ENCODE measurements at regions not wholly inside any gene's neighbourhood (a gene's known extent, or its start where the extent isn't known, plus 50 kb on each side); places are given as distances from the start of the nearest gene placed in this dataset.

GRCh38 chr3:15973940-15974339 lies 176.2 kb upstream of the ANKRD28 start:
- Mint-ChIP-seq H3K9me3 (no peaks in the 10 kb centered on the region), H3K27me3 (peaks cover 4 to 5% of the 10 kb centered on the region in 2 donors), H3K27ac (no peak overlapping the region), H3K36me3 (no peaks in the 10 kb centered on the region), H3K4me1 (no peaks in the 10 kb centered on the region), H3K4me3 (no peak overlapping the region)
- ChIA-PET POLR2A (interaction anchor here in 1 of 2 donors (0.6 kb wide), 2 partner anchors 34 to 56 kb away, joined by 4 to 5 read pairs; no protein-coding TSS in a partner anchor), CTCF (interaction anchor here (0.6 to 1.1 kb wide), 3 partner anchors 164 to 692 kb away, joined by 3 to 5 read pairs (median 5); no protein-coding TSS in a partner anchor)
- H3K4me3 ChIP-seq (ENCODE audit: control insufficient read depth in 1 of 2, extremely low read depth in 1 of 2, low read length in 1 of 2): no peak overlapping the region
- 100% methylated on average over 1 of the region's 1 CpG for WGBS (ENCODE audit: insufficient coverage)
- no peaks in the 10 kb centered on the region for H3K4me1 ChIP-seq (ENCODE audit: control insufficient read depth in 1 of 2, extremely low read depth in 1 of 2, insufficient read depth in 2 of 2, low read length in 2 of 2)
- H3K27me3 ChIP-seq (replicated peaks in 1 of 2; ENCODE audit: control insufficient read depth in 2 of 2, extremely low read depth in 1 of 2, insufficient read depth in 2 of 2, low read length in 1 of 2): peaks cover 0 to 11% of the 10 kb centered on the region in 2 experiments
- no peak for ATAC-seq (replicated peaks in 1 of 4)
- H3K9me3 ChIP-seq: no peaks in the 10 kb centered on the region
- no peak for DNase-seq
- H3K36me3 ChIP-seq (ENCODE audit: control insufficient read depth in 2 of 2, extremely low read depth in 1 of 2, insufficient read depth in 1 of 2, low read length in 1 of 2): no peaks in the 10 kb centered on the region
- no peak overlapping the region for H3K27ac ChIP-seq (ENCODE audit: low read length)

GRCh38 chr3:15974647-15975046 lies 176.9 kb upstream of the ANKRD28 start:
- H3K27ac ChIP-seq (ENCODE audit: low read length): no peak overlapping the region
- ATAC-seq (replicated peaks in 1 of 4): no peak
- ChIA-PET CTCF (interaction anchor here (0.6 to 1.1 kb wide), 3 partner anchors 163 to 692 kb away, joined by 3 to 5 read pairs (median 5); no protein-coding TSS in a partner anchor), POLR2A (interaction anchor here in 1 of 2 donors (0.6 kb wide), 2 partner anchors 35 to 55 kb away, joined by 4 to 5 read pairs; no protein-coding TSS in a partner anchor)
- H3K36me3 Mint-ChIP-seq: no peaks in the 10 kb centered on the region
- 68% methylated on average over 2 of the region's 6 CpGs for WGBS (ENCODE audit: insufficient coverage)
- peaks cover 4 to 5% of the 10 kb centered on the region in 2 donors for H3K27me3 Mint-ChIP-seq
- peaks cover 0 to 6% (median 3%) of the 10 kb centered on the region in 3 donors for H3K9me3 Mint-ChIP-seq
- H3K27ac Mint-ChIP-seq: no peak overlapping the region
- no peaks in the 10 kb centered on the region for H3K36me3 ChIP-seq (ENCODE audit: control insufficient read depth in 2 of 2, extremely low read depth in 1 of 2, insufficient read depth in 1 of 2, low read length in 1 of 2)
- DNase-seq: no peak
- no peaks in the 10 kb centered on the region for H3K4me1 Mint-ChIP-seq
- H3K4me3 Mint-ChIP-seq: no peak overlapping the region
- no peak overlapping the region for H3K4me3 ChIP-seq (ENCODE audit: control insufficient read depth in 1 of 2, extremely low read depth in 1 of 2, low read length in 1 of 2)
- H3K4me1 ChIP-seq (ENCODE audit: control insufficient read depth in 1 of 2, extremely low read depth in 1 of 2, insufficient read depth in 2 of 2, low read length in 2 of 2): no peaks in the 10 kb centered on the region
- no peaks in the 10 kb centered on the region for H3K9me3 ChIP-seq
- peaks cover 0 to 11% of the 10 kb centered on the region in 2 experiments for H3K27me3 ChIP-seq (replicated peaks in 1 of 2; ENCODE audit: control insufficient read depth in 2 of 2, extremely low read depth in 1 of 2, insufficient read depth in 2 of 2, low read length in 1 of 2)

GRCh38 chr3:15976524-15976923 lies 178.7 kb upstream of the ANKRD28 start:
- Mint-ChIP-seq H3K27ac (no peak overlapping the region), H3K9me3 (peaks cover 0 to 6% (median 3%) of the 10 kb centered on the region in 3 donors), H3K4me1 (no peaks in the 10 kb centered on the region), H3K27me3 (peaks cover 3 to 4% of the 10 kb centered on the region in 2 donors), H3K4me3 (no peak overlapping the region), H3K36me3 (no peaks in the 10 kb centered on the region)
- ChIA-PET CTCF (no interaction called here), POLR2A (no interaction called here)
- Histone ChIP-seq H3K9me3 (no peaks in the 10 kb centered on the region), H3K4me1 (ENCODE audit: control insufficient read depth in 1 of 2, extremely low read depth in 1 of 2, insufficient read depth in 2 of 2, low read length in 2 of 2) (no peaks in the 10 kb centered on the region), H3K4me3 (ENCODE audit: control insufficient read depth in 1 of 2, extremely low read depth in 1 of 2, low read length in 1 of 2) (no peak overlapping the region), H3K27me3 (replicated peaks in 1 of 2; ENCODE audit: control insufficient read depth in 2 of 2, extremely low read depth in 1 of 2, insufficient read depth in 2 of 2, low read length in 1 of 2) (peaks cover 0 to 8% of the 10 kb centered on the region in 2 experiments), H3K27ac (ENCODE audit: low read length) (no peak overlapping the region), H3K36me3 (ENCODE audit: control insufficient read depth in 2 of 2, extremely low read depth in 1 of 2, insufficient read depth in 1 of 2, low read length in 1 of 2) (no peaks in the 10 kb centered on the region)
- DNase-seq (no peak), ATAC-seq (replicated peaks in 1 of 4) (no peak)
- no CpG with 5 or more reads among the region's 2 CpGs for WGBS (ENCODE audit: insufficient coverage)

GRCh38 chr3:15977090-15977489 lies 179.3 kb upstream of the ANKRD28 start:
- Histone ChIP-seq H3K9me3 (no peaks in the 10 kb centered on the region), H3K4me3 (ENCODE audit: control insufficient read depth in 1 of 2, extremely low read depth in 1 of 2, low read length in 1 of 2) (no peak overlapping the region), H3K4me1 (ENCODE audit: control insufficient read depth in 1 of 2, extremely low read depth in 1 of 2, insufficient read depth in 2 of 2, low read length in 2 of 2) (no peaks in the 10 kb centered on the region), H3K36me3 (ENCODE audit: control insufficient read depth in 2 of 2, extremely low read depth in 1 of 2, insufficient read depth in 1 of 2, low read length in 1 of 2) (no peaks in the 10 kb centered on the region), H3K27me3 (replicated peaks in 1 of 2; ENCODE audit: control insufficient read depth in 2 of 2, extremely low read depth in 1 of 2, insufficient read depth in 2 of 2, low read length in 1 of 2) (peaks cover 0 to 8% of the 10 kb centered on the region in 2 experiments), H3K27ac (ENCODE audit: low read length) (no peak overlapping the region)
- no peak overlapping the region for H3K27ac Mint-ChIP-seq
- DNase-seq (no peak), ATAC-seq (replicated peaks in 1 of 4) (no peak)
- peaks cover 3 to 4% of the 10 kb centered on the region in 2 donors for H3K27me3 Mint-ChIP-seq
- ChIA-PET CTCF (no interaction called here), POLR2A (no interaction called here)
- no peak overlapping the region for H3K4me3 Mint-ChIP-seq
- H3K4me1 Mint-ChIP-seq: no peaks in the 10 kb centered on the region
- H3K9me3 Mint-ChIP-seq: peaks cover 0 to 6% (median 3%) of the 10 kb centered on the region in 3 donors
- 80% methylated on average over 1 of the region's 1 CpG for WGBS (ENCODE audit: insufficient coverage)
- no peaks in the 10 kb centered on the region for H3K36me3 Mint-ChIP-seq

GRCh38 chr3:15977598-15978232 lies 179.9 kb upstream of the ANKRD28 start:
- ChIA-PET CTCF (no interaction called here), POLR2A (no interaction called here)
- Histone ChIP-seq H3K36me3 (ENCODE audit: control insufficient read depth in 2 of 2, extremely low read depth in 1 of 2, insufficient read depth in 1 of 2, low read length in 1 of 2) (no peaks in the 10 kb centered on the region), H3K4me3 (ENCODE audit: control insufficient read depth in 1 of 2, extremely low read depth in 1 of 2, low read length in 1 of 2) (no peak overlapping the region), H3K9me3 (no peaks in the 10 kb centered on the region), H3K4me1 (ENCODE audit: control insufficient read depth in 1 of 2, extremely low read depth in 1 of 2, insufficient read depth in 2 of 2, low read length in 2 of 2) (no peaks in the 10 kb centered on the region), H3K27ac (ENCODE audit: low read length) (no peak overlapping the region), H3K27me3 (replicated peaks in 1 of 2; ENCODE audit: control insufficient read depth in 2 of 2, extremely low read depth in 1 of 2, insufficient read depth in 2 of 2, low read length in 1 of 2) (peaks cover 0 to 8% of the 10 kb centered on the region in 2 experiments)
- H3K4me3 Mint-ChIP-seq: no peak overlapping the region
- H3K9me3 Mint-ChIP-seq: peaks cover 0 to 6% (median 3%) of the 10 kb centered on the region in 3 donors
- no peaks in the 10 kb centered on the region for H3K36me3 Mint-ChIP-seq
- H3K4me1 Mint-ChIP-seq: no peaks in the 10 kb centered on the region
- H3K27me3 Mint-ChIP-seq: peaks cover 3 to 4% of the 10 kb centered on the region in 2 donors
- DNase-seq: no peak
- no peak overlapping the region for H3K27ac Mint-ChIP-seq
- no peak for ATAC-seq (replicated peaks in 1 of 4)
- 88% methylated on average over 4 of the region's 6 CpGs for WGBS (ENCODE audit: insufficient coverage)

- no peaks in the 10 kb centered on the region for H3K36me3 Mint-ChIP-seq
- POLR2A ChIA-PET: no interaction called here
- H3K36me3 ChIP-seq (ENCODE audit: control insufficient read depth in 2 of 2, extremely low read depth in 1 of 2, insufficient read depth in 1 of 2, low read length in 1 of 2): no peaks in the 10 kb centered on the region
- no peaks in the 10 kb centered on the region for H3K4me1 ChIP-seq (ENCODE audit: control insufficient read depth in 1 of 2, extremely low read depth in 1 of 2, insufficient read depth in 2 of 2, low read length in 2 of 2)
- no peaks in the 10 kb centered on the region for H3K4me1 Mint-ChIP-seq
- ATAC-seq (replicated peaks in 1 of 4): no peak
- WGBS (ENCODE audit: insufficient coverage): no CpG with 5 or more reads among the region's 2 CpGs
- no peak overlapping the region for H3K27ac Mint-ChIP-seq
- peaks cover 3 to 4% of the 10 kb centered on the region in 2 donors for H3K27me3 Mint-ChIP-seq
- DNase-seq: no peak
- H3K4me3 Mint-ChIP-seq: no peak overlapping the region
- H3K27ac ChIP-seq (ENCODE audit: low read length): no peak overlapping the region
- peaks cover 0 to 6% (median 3%) of the 10 kb centered on the region in 3 donors for H3K9me3 Mint-ChIP-seq
- peaks cover 0 to 5% of the 10 kb centered on the region in 2 experiments for H3K27me3 ChIP-seq (replicated peaks in 1 of 2; ENCODE audit: control insufficient read depth in 2 of 2, extremely low read depth in 1 of 2, insufficient read depth in 2 of 2, low read length in 1 of 2)
- no peak overlapping the region for H3K4me3 ChIP-seq (ENCODE audit: control insufficient read depth in 1 of 2, extremely low read depth in 1 of 2, low read length in 1 of 2)
- CTCF ChIA-PET: no interaction called here
- no peaks in the 10 kb centered on the region for H3K9me3 ChIP-seq
Measured at GRCh38 chr3:15978801-15979200, 181.0 kb upstream of the ANKRD28 start.

All from T-cell (primary cell).